ENCODE measurements at regions not wholly inside any gene's neighbourhood (a gene's known extent, or its start where the extent isn't known, plus 50 kb on each side); places are given as distances from the start of the nearest gene placed in this dataset.

DNA sequence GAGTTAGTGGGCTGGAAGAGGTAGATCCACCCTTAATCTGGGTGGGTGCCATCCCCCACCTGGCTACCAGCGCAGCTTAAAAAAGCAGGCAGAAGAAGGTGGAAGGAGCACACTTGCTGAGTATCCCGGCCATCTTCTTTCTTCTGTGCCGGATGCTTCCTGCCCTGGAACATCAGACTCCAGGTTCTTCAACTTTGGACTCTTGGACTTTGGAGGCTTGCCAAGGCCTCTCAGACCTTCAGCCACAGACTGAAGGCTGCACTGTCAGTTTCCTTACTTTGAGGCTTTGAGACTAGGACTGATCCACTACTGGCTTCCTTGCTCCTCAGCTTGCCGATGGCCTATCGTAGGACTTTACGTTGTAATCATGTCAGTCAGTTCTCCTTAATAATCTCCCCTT is 127.6 kb upstream of the GPC6 start:
- TF ChIP-seq, protein P1, sequence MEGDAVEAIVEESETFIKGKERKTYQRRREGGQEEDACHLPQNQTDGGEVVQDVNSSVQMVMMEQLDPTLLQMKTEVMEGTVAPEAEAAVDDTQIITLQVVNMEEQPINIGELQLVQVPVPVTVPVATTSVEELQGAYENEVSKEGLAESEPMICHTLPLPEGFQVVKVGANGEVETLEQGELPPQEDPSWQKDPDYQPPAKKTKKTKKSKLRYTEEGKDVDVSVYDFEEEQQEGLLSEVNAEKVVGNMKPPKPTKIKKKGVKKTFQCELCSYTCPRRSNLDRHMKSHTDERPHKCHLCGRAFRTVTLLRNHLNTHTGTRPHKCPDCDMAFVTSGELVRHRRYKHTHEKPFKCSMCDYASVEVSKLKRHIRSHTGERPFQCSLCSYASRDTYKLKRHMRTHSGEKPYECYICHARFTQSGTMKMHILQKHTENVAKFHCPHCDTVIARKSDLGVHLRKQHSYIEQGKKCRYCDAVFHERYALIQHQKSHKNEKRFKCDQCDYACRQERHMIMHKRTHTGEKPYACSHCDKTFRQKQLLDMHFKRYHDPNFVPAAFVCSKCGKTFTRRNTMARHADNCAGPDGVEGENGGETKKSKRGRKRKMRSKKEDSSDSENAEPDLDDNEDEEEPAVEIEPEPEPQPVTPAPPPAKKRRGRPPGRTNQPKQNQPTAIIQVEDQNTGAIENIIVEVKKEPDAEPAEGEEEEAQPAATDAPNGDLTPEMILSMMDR (IDR thresholded peaks at IDR 0.05), result no peak
- DNase-seq, result no peak
- ChIA-PET CTCF (no interaction called here), POLR2A (no interaction called here)
- Mint-ChIP-seq H3K9me3 (no peaks in the 10 kb centered on the region), H3K4me1 (ENCODE audit: low read depth) (no peaks in the 10 kb centered on the region), H3K36me3 (ENCODE audit: low read depth) (no peaks in the 10 kb centered on the region), H3K4me3 (no peak overlapping the region), H3K27me3 (no peaks in the 10 kb centered on the region), H3K27ac (no peak overlapping the region)
- no peak for ATAC-seq
- intact Hi-C loops (cut with micrococcal nuclease), result no loop called here

DNA sequence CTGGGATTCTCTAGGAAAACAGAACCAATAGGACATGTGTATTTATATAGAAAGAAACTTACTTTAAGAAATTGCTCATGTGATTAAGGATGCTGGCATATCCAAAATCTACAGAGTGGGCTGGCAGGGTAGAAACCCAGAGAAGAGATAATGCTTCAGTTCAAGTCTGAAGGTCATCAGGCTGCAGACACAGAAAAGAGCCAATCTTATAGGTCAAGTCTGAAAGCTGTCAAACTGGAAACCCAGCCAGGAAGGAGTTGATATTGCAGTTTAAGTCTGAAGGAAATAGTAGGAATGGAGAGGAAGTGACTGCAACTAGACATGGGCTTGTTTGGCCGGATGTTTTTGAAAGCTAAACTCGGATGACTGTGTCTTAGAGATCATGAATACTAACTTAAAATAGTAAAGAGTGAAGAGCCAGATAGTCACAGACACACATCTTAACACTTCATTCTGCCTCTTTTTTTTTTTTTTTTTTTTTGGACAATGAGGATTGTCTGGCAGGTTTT is 125.3 kb upstream of the GPC6 start:
- Mint-ChIP-seq H3K27me3 (no peaks in the 10 kb centered on the region), H3K4me3 (no peak overlapping the region), H3K36me3 (ENCODE audit: low read depth) (no peaks in the 10 kb centered on the region), H3K4me1 (ENCODE audit: low read depth) (no peaks in the 10 kb centered on the region), H3K9me3 (no peaks in the 10 kb centered on the region), H3K27ac (no peak overlapping the region)
- DNase-seq (no peak), ATAC-seq (no peak)
- TF ChIP-seq, protein P1 (IDR thresholded peaks at IDR 0.05), result no peak
- ChIA-PET POLR2A (no interaction called here), CTCF (no interaction called here)
- intact Hi-C loops (cut with micrococcal nuclease), result no loop called here

DNA sequence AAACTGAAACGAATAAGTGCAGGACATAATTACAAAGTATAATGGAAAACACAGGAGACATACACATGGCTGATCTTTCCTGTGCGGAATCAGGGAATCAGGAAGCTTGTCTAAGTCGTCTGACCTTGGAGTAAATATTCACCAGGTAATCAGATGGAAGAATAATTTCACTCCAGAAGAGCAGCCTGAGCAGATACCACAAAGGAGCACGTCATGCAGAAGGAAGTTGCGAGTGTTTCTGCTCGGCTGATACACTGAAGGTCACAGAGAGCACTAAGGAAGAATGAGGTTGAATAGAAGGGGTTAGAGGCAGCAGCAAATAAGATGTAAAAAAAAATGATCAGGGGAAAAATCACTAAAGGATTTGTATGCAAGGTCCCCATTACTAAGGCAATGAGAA is 122.3 kb upstream of the GPC6 start:
- Mint-ChIP-seq H3K27ac (no peak overlapping the region), H3K4me3 (no peak overlapping the region), H3K9me3 (no peaks in the 10 kb centered on the region), H3K36me3 (ENCODE audit: low read depth) (no peaks in the 10 kb centered on the region), H3K27me3 (no peaks in the 10 kb centered on the region), H3K4me1 (ENCODE audit: low read depth) (no peaks in the 10 kb centered on the region)
- CTCF ChIA-PET, result no interaction called here
- intact Hi-C loops (cut with micrococcal nuclease), result no loop called here
- TF ChIP-seq, protein P1 (IDR thresholded peaks at IDR 0.05), result no peak
- ATAC-seq (no peak), DNase-seq (no peak)
- POLR2A ChIA-PET, result no interaction called here

DNA sequence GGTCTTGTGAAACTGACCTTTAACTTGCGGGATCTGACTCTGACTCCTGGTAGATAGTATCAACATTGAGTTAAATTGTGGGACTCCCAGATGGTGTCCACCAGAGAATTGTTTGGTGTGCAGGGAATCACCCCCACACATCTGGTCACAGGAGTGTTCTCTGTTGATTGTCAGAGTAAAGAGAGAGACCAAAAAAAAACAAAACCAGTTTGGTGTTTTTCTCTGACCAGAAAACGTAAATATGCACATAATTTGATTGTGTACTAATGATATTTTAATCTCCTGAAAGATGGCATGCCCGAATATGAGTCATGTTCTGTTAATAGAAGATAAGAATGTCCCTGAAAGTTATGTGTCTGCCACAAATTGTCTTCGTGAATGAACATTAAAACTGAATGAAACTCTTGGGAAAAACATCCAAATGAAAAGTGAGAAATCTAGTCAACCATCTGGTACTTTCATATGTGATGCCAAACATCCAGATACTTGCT is 118.5 kb upstream of the GPC6 start:
- TF ChIP-seq, protein P1 (IDR thresholded peaks at IDR 0.05), result no peak
- H3K4me1 Mint-ChIP-seq (ENCODE audit: low read depth), result no peaks in the 10 kb centered on the region
- intact Hi-C loops (cut with micrococcal nuclease), result no loop called here
- H3K9me3 Mint-ChIP-seq, result peaks cover 1% of the 10 kb centered on the region
- no peaks in the 10 kb centered on the region for H3K36me3 Mint-ChIP-seq (ENCODE audit: low read depth)
- no peak overlapping the region for H3K4me3 Mint-ChIP-seq
- ChIA-PET CTCF (no interaction called here), POLR2A (no interaction called here)
- no peak for DNase-seq
- no peak for ATAC-seq
- no peaks in the 10 kb centered on the region for H3K27me3 Mint-ChIP-seq
- H3K27ac Mint-ChIP-seq, result no peak overlapping the region

DNA sequence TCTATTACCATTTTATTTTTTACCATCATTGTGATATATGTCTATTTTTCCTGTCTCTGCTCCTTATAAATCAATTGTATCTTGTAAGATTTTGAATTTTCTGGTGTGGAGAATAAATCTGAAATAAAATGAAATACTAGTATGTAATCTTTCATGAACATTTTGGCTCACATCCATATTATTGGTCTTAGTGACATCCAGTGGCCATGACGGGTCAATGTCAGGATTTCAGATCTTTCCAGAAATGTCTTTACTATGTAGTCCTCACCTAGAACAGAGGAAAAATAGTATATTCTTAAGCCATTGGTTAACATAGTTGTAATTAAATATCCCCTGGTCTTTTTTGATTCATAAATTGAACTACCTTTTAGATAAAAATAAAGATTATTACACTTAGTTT is 109.8 kb upstream of the GPC6 start:
- no peak overlapping the region for H3K4me3 Mint-ChIP-seq
- no peaks in the 10 kb centered on the region for H3K4me1 Mint-ChIP-seq (ENCODE audit: low read depth)
- TF ChIP-seq, protein P1 (IDR thresholded peaks at IDR 0.05), result no peak
- H3K27me3 Mint-ChIP-seq, result no peaks in the 10 kb centered on the region
- ATAC-seq (no peak), DNase-seq (no peak)
- intact Hi-C loops (cut with micrococcal nuclease), result no loop called here
- H3K27ac Mint-ChIP-seq, result no peak overlapping the region
- CTCF ChIA-PET, result no interaction called here
- POLR2A ChIA-PET, result no interaction called here
- no peaks in the 10 kb centered on the region for H3K36me3 Mint-ChIP-seq (ENCODE audit: low read depth)
- H3K9me3 Mint-ChIP-seq, result peaks cover 3% of the 10 kb centered on the region

Data from activated CD8-positive, alpha-beta T cell treated with anti-CD3 and anti-CD28 coated beads for 36 hours (primary cell).